ENCODE measurements at regions not wholly inside any gene's neighbourhood (a gene's known extent, or its start where the extent isn't known, plus 50 kb on each side); places are given as distances from the start of the nearest gene placed in this dataset.
A peak's percentile ranks its signal among the peaks of the same experiment; 100 is the strongest.

DNA sequence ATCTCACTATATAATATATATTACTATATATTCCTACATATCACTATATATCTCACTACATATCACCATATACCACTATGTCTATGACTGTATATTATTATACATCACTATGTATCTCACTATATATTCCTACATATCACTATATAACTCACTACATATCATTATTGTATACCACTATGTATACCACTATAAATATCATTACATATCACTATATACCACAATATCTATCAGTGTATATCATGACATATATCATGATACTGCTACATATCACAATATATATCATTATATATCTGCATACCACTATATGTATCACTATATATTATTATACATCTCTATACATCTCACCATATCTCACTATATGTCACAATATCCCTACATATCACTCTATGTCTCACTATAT is 121.5 kb downstream of the ASCL4 start:
- Histone ChIP-seq H3K79me2 (ENCODE audit: low read length) (no peaks in the 10 kb centered on the region), H3K9ac (ENCODE audit: low read length) (no peak overlapping the region), H3K4me2 (ENCODE audit: low read length) (no peak overlapping the region), H3K27ac (ENCODE audit: low read length) (no peak overlapping the region), H4K20me1 (ENCODE audit: insufficient read depth, low read length) (no peaks in the 10 kb centered on the region), H3K36me3 (replicated peaks; ENCODE audit: low read depth, low read length) (no peaks in the 10 kb centered on the region), H3K4me1 (ENCODE audit: low read length) (no peaks in the 10 kb centered on the region), H3K27me3 (ENCODE audit: low read depth, low read length) (no peaks in the 10 kb centered on the region), H3K9me3 (ENCODE audit: insufficient read depth, low read length) (no peaks in the 10 kb centered on the region), H3K4me3 (ENCODE audit: low read length) (no peak overlapping the region), H2AFZ (ENCODE audit: low read depth, low read length) (no peak overlapping the region)
- TF ChIP-seq EZH2phosphoT487 (IDR thresholded peaks at IDR 0.05; ENCODE audit: low read depth), result no peak
- TF ChIP-seq, protein P1, sequence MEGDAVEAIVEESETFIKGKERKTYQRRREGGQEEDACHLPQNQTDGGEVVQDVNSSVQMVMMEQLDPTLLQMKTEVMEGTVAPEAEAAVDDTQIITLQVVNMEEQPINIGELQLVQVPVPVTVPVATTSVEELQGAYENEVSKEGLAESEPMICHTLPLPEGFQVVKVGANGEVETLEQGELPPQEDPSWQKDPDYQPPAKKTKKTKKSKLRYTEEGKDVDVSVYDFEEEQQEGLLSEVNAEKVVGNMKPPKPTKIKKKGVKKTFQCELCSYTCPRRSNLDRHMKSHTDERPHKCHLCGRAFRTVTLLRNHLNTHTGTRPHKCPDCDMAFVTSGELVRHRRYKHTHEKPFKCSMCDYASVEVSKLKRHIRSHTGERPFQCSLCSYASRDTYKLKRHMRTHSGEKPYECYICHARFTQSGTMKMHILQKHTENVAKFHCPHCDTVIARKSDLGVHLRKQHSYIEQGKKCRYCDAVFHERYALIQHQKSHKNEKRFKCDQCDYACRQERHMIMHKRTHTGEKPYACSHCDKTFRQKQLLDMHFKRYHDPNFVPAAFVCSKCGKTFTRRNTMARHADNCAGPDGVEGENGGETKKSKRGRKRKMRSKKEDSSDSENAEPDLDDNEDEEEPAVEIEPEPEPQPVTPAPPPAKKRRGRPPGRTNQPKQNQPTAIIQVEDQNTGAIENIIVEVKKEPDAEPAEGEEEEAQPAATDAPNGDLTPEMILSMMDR (IDR thresholded peaks at IDR 0.05; ENCODE audit: low read depth, low read length), result no peak

DNA sequence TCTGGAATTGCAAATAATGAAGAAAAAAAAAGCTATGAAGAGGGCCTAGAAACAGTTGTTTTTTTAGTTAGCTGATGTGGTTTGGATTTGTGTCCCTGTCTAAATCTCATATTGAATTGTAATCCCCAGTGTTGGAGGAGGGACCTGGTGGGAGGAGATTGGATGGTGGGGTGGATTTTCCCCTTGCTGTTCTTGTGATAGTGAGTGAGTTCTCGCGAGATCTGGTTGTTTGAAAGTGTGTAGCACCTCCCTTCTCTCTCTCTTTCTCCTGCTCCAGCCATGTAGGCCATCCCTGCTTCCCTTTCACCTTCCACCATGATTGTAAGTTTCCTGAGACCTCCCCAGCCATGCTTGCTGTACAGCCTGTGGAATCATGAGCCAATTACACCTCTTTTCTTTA is 126.1 kb downstream of the ASCL4 start:
- H3K36me3 ChIP-seq (replicated peaks; ENCODE audit: low read depth, low read length), result no peaks in the 10 kb centered on the region
- no peaks in the 10 kb centered on the region for H3K9me3 ChIP-seq (ENCODE audit: insufficient read depth, low read length)
- H3K9ac ChIP-seq (ENCODE audit: low read length), result no peak overlapping the region
- H3K4me3 ChIP-seq (ENCODE audit: low read length), result no peak overlapping the region
- TF ChIP-seq, protein P1 (IDR thresholded peaks at IDR 0.05; ENCODE audit: low read depth, low read length), result no peak
- no peak for TF ChIP-seq EZH2phosphoT487 (IDR thresholded peaks at IDR 0.05; ENCODE audit: low read depth)
- H3K4me1 ChIP-seq (ENCODE audit: low read length), result peaks cover 15% of the 10 kb centered on the region; the same call in 1 of the 2 replicates
- no peak overlapping the region for H2AFZ ChIP-seq (ENCODE audit: low read depth, low read length)
- H3K79me2 ChIP-seq (ENCODE audit: low read length), result peaks cover 5% of the 10 kb centered on the region; the same call in 1 of the 2 replicates
- H3K27me3 ChIP-seq (ENCODE audit: low read depth, low read length), result peaks cover 11% of the 10 kb centered on the region; the same call in 1 of the 2 replicates
- H3K27ac ChIP-seq (ENCODE audit: low read length), result no peak overlapping the region
- no peaks in the 10 kb centered on the region for H4K20me1 ChIP-seq (ENCODE audit: insufficient read depth, low read length)
- H3K4me2 ChIP-seq (ENCODE audit: low read length), result no peak overlapping the region

DNA sequence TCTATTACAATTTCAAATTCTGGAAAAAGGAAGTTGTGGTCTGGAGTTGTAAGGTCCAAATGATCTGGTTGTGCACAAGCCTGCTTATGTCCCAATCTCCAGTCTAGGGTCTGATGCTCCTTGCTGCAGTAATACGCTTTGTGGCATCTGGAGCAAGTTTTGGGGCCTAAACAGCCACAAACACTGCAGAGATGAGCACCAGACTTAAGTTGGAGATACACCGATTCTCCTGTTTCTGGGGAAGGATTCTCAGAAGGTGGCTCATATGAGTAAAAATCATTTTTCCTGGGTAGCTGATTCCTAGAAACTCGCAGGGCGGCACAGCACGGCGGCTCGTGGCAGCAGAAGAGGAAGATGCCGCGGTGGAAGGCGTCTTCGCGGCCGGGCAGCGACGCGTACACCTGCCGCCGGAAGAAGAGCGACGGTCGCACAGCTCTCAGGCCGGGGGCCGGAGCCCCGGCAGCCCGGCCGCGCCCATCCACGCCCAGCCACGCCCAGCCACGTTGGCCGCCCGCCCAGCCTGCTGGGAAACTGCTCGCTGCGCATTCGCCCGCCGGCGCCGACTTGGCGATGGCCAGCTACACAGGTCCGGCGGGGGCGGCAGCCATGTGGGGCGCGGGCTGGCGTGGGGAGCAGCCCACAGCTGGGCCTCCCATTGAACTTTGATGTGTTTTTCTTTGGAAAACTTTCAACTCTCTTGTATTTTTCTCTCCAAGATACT is 129.0 kb downstream of the ASCL4 start:
- Histone ChIP-seq H3K79me2 (ENCODE audit: low read length) (peaks cover 5% of the 10 kb centered on the region; the same call in 1 of the 2 replicates), H3K27me3 (ENCODE audit: low read depth, low read length) (peaks cover 36% of the 10 kb centered on the region), H4K20me1 (ENCODE audit: insufficient read depth, low read length) (no peaks in the 10 kb centered on the region), H3K36me3 (replicated peaks; ENCODE audit: low read depth, low read length) (no peaks in the 10 kb centered on the region), H3K4me1 (ENCODE audit: low read length) (peaks cover 15% of the 10 kb centered on the region; the same call in 1 of the 2 replicates), H3K9me3 (ENCODE audit: insufficient read depth, low read length) (no peaks in the 10 kb centered on the region), H3K4me2 (ENCODE audit: low read length) (peak overlapping the region; percentile 82), H3K27ac (ENCODE audit: low read length) (peak overlapping the region; percentile 29; the same call in 1 of the 2 replicates), H3K9ac (ENCODE audit: low read length) (peak overlapping the region; percentile 78), H3K4me3 (ENCODE audit: low read length) (peak overlapping the region; percentile 82), H2AFZ (ENCODE audit: low read depth, low read length) (peak overlapping the region; percentile 88)
- TF ChIP-seq, protein P1 (IDR thresholded peaks at IDR 0.05; ENCODE audit: low read depth, low read length), result no peak
- TF ChIP-seq EZH2phosphoT487 (IDR thresholded peaks at IDR 0.05; ENCODE audit: low read depth), result no peak

DNA sequence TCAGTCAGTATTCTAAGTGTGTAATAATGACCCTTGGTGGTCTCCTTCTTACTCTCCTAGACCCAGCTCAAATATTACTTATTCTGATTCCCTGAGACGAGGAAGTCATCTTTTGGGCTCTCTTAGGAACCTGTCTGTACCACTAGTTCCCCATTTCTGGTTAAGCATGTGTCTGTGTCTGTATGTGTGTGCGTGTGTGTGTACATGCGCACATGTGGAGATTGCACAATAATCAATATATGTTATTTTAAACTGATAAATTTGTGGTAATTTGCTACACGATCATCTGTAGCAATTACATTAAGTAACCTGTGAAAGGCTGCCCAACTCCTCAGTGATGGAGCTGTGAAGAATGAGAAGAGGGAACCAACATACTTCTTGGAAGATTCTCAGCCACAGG is 132.2 kb downstream of the ASCL4 start:
- H4K20me1 ChIP-seq (ENCODE audit: insufficient read depth, low read length), result no peaks in the 10 kb centered on the region
- peaks cover 41% of the 10 kb centered on the region for H3K27me3 ChIP-seq (ENCODE audit: low read depth, low read length)
- peaks cover 5% of the 10 kb centered on the region; the same call in 1 of the 2 replicates for H3K79me2 ChIP-seq (ENCODE audit: low read length)
- no peaks in the 10 kb centered on the region for H3K9me3 ChIP-seq (ENCODE audit: insufficient read depth, low read length)
- H3K36me3 ChIP-seq (replicated peaks; ENCODE audit: low read depth, low read length), result no peaks in the 10 kb centered on the region
- no peak overlapping the region for H3K4me2 ChIP-seq (ENCODE audit: low read length)
- H3K9ac ChIP-seq (ENCODE audit: low read length), result no peak overlapping the region
- peaks cover 15% of the 10 kb centered on the region; the same call in 1 of the 2 replicates for H3K4me1 ChIP-seq (ENCODE audit: low read length)
- H3K4me3 ChIP-seq (ENCODE audit: low read length), result no peak overlapping the region
- H3K27ac ChIP-seq (ENCODE audit: low read length), result no peak overlapping the region
- TF ChIP-seq, protein P1 (IDR thresholded peaks at IDR 0.05; ENCODE audit: low read depth, low read length), result no peak
- no peak for TF ChIP-seq EZH2phosphoT487 (IDR thresholded peaks at IDR 0.05; ENCODE audit: low read depth)
- H2AFZ ChIP-seq (ENCODE audit: low read depth, low read length), result no peak overlapping the region
